ENCODE measurements at regions not wholly inside any gene's neighbourhood (a gene's known extent, or its start where the extent isn't known, plus 50 kb on each side); places are given as distances from the start of the nearest gene placed in this dataset.

DNA sequence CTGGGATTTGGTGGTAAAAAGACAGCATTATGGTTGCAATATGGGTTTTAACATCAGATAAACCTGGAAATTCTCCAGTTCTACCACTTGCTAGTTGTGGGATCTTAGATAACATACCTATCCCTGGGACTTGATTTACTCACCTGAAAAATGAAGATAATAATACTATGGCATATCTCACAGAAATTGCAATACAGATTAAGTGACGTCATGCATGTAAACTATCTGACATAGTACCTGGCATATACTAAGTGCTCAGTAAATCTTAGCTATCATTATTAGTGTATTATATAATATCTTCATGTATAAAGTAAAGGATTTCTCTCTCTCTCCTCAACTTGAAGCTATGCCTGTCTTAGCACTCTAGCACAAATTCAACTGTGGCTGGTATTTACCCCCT is 192.5 kb downstream of the PCDH19 start:
- Mint-ChIP-seq H3K27me3 (peaks cover 0 to 18% of the 10 kb centered on the region in 2 donors), H3K36me3 (no peaks in the 10 kb centered on the region), H3K27ac (no peak overlapping the region), H3K9me3 (no peaks in the 10 kb centered on the region), H3K4me1 (no peaks in the 10 kb centered on the region), H3K4me3 (no peak overlapping the region)
- POLR2A ChIA-PET = no interaction called here
- Histone ChIP-seq H3K9me3 (no peaks in the 10 kb centered on the region), H3K27ac (ENCODE audit: low read length) (no peak overlapping the region), H3K36me3 (ENCODE audit: control insufficient read depth in 2 of 2, extremely low read depth in 1 of 2, insufficient read depth in 1 of 2, low read length in 1 of 2) (no peaks in the 10 kb centered on the region), H3K4me1 (ENCODE audit: control insufficient read depth in 1 of 2, extremely low read depth in 1 of 2, insufficient read depth in 2 of 2, low read length in 2 of 2) (no peaks in the 10 kb centered on the region), H3K4me3 (ENCODE audit: control insufficient read depth in 1 of 2, extremely low read depth in 1 of 2, low read length in 1 of 2) (no peak overlapping the region), H3K27me3 (replicated peaks in 1 of 2; ENCODE audit: control insufficient read depth in 2 of 2, extremely low read depth in 1 of 2, insufficient read depth in 2 of 2, low read length in 1 of 2) (no peaks in the 10 kb centered on the region)
- CTCF ChIA-PET = interaction anchor here in 1 of 2 donors (0.6 kb wide), 1 partner anchor 1565 kb away, joined by 5 read pairs; no protein-coding TSS in a partner anchor
- DNase-seq (no peak), ATAC-seq (replicated peaks in 1 of 4) (no peak)
- no CpG with 5 or more reads among the region's 1 CpG for WGBS (ENCODE audit: insufficient coverage)

DNA sequence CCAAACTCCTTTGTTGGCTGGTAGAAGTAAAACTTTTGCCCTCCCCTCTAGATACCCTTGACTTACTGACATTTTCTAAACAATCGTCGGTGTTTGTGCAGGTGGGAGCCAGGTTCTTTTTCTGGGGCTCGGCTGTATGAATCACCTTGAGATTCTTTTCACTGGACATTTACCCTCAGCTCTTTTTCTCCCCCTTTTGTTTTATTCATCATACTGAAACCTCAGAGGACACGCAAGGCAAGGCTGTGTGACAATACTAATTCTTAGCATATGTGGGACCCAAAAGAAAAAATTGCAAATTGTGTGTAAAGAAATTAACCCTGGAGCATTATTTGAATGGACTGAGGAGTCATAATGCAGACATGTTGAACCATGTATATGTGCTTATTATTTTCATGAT is 194.0 kb downstream of the PCDH19 start:
- H3K4me3 Mint-ChIP-seq = no peak overlapping the region
- peaks cover 0 to 10% (median 0%) of the 10 kb centered on the region in 3 donors for H3K9me3 Mint-ChIP-seq
- no peak overlapping the region for H3K27ac Mint-ChIP-seq
- WGBS (ENCODE audit: insufficient coverage) = no CpG with 5 or more reads among the region's 4 CpGs
- Histone ChIP-seq H3K4me1 (ENCODE audit: control insufficient read depth in 1 of 2, extremely low read depth in 1 of 2, insufficient read depth in 2 of 2, low read length in 2 of 2) (no peaks in the 10 kb centered on the region), H3K36me3 (ENCODE audit: control insufficient read depth in 2 of 2, extremely low read depth in 1 of 2, insufficient read depth in 1 of 2, low read length in 1 of 2) (no peaks in the 10 kb centered on the region), H3K27me3 (replicated peaks in 1 of 2; ENCODE audit: control insufficient read depth in 2 of 2, extremely low read depth in 1 of 2, insufficient read depth in 2 of 2, low read length in 1 of 2) (no peaks in the 10 kb centered on the region), H3K4me3 (ENCODE audit: control insufficient read depth in 1 of 2, extremely low read depth in 1 of 2, low read length in 1 of 2) (no peak overlapping the region), H3K27ac (ENCODE audit: low read length) (no peak overlapping the region), H3K9me3 (no peaks in the 10 kb centered on the region)
- no peak for DNase-seq
- no peaks in the 10 kb centered on the region for H3K4me1 Mint-ChIP-seq
- ChIA-PET CTCF (no interaction called here), POLR2A (no interaction called here)
- no peaks in the 10 kb centered on the region for H3K36me3 Mint-ChIP-seq
- peaks cover 0 to 22% of the 10 kb centered on the region in 2 donors for H3K27me3 Mint-ChIP-seq
- ATAC-seq (replicated peaks in 1 of 4) = no peak

DNA sequence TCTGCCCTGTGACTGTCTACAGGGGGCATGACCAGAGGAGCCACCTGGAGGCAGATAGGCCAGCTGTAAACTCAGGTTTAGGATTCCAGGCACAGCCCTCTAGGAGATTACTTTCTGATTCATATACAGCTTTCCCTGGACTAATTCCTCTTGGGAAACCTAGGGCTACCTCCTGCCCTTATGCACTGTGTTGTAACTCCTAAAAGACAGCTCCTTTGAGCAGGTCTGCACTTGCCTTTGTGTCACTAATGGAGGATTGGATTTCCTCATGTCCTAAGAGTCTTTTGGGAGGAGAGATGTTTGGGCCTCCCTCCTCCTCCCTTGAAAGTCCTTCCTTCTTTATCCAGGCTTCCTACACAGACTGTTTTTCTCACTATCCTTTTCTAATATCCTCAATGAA is 202.0 kb downstream of the PCDH19 start:
- Histone ChIP-seq H3K9me3 (no peaks in the 10 kb centered on the region), H3K27ac (ENCODE audit: low read length) (no peak overlapping the region), H3K36me3 (ENCODE audit: control insufficient read depth in 2 of 2, extremely low read depth in 1 of 2, insufficient read depth in 1 of 2, low read length in 1 of 2) (no peaks in the 10 kb centered on the region), H3K27me3 (replicated peaks in 1 of 2; ENCODE audit: control insufficient read depth in 2 of 2, extremely low read depth in 1 of 2, insufficient read depth in 2 of 2, low read length in 1 of 2) (no peaks in the 10 kb centered on the region), H3K4me1 (ENCODE audit: control insufficient read depth in 1 of 2, extremely low read depth in 1 of 2, insufficient read depth in 2 of 2, low read length in 2 of 2) (no peaks in the 10 kb centered on the region), H3K4me3 (ENCODE audit: control insufficient read depth in 1 of 2, extremely low read depth in 1 of 2, low read length in 1 of 2) (no peak overlapping the region)
- DNase-seq (no peak), ATAC-seq (replicated peaks in 1 of 4) (no peak)
- no peaks in the 10 kb centered on the region for H3K36me3 Mint-ChIP-seq
- peaks cover 0 to 13% of the 10 kb centered on the region in 2 donors for H3K27me3 Mint-ChIP-seq
- peaks cover 0 to 17% (median 0%) of the 10 kb centered on the region in 3 donors for H3K9me3 Mint-ChIP-seq
- ChIA-PET CTCF (no interaction called here), POLR2A (interaction anchor here in 1 of 2 donors (1.0 kb wide), 1 partner anchor 15 kb away, joined by 3 read pairs; no protein-coding TSS in a partner anchor)
- no peak overlapping the region for H3K4me3 Mint-ChIP-seq
- no peaks in the 10 kb centered on the region for H3K4me1 Mint-ChIP-seq
- H3K27ac Mint-ChIP-seq = no peak overlapping the region

DNA sequence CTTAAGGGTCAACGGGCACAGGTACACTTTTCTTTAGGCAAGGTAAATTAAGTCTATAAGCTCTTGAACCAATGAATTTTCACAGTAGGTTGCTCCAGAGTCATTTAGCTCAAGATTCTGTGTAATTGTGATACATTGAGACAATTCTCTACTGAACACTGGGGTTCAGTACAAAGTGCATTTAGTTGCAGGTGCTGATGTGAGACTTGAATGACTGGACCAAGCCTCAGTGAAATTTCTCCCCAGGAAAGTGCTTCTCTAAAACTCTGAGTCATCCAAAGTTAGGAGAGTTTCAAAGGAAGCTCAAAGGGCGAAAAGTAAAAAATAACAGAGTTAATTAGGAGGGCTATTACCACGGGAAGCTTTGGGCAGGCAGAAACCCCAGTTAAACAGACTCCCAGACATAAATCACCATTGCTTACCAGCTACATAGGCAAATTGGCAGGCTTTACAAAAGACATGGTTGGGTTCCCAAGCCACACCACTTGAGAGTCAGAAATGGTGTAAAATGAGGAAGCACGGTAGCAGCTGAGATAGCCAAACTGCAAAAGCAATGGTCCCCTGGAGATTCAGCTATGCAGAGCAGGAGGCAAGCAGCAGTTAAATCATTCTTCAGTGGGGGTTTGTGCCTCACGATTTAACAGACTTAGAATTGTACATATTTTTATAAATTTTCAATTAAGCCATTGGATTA is 202.6 kb downstream of the PCDH19 start:
- Mint-ChIP-seq H3K36me3 (no peaks in the 10 kb centered on the region), H3K4me1 (no peaks in the 10 kb centered on the region), H3K9me3 (peaks cover 0 to 17% (median 0%) of the 10 kb centered on the region in 3 donors), H3K4me3 (no peak overlapping the region), H3K27ac (no peak overlapping the region), H3K27me3 (peaks cover 0 to 13% of the 10 kb centered on the region in 2 donors)
- ATAC-seq (replicated peaks in 1 of 4) = no peak
- no CpG with 5 or more reads among the region's 5 CpGs for WGBS (ENCODE audit: insufficient coverage)
- H3K4me1 ChIP-seq (ENCODE audit: control insufficient read depth in 1 of 2, extremely low read depth in 1 of 2, insufficient read depth in 2 of 2, low read length in 2 of 2) = no peaks in the 10 kb centered on the region
- H3K36me3 ChIP-seq (ENCODE audit: control insufficient read depth in 2 of 2, extremely low read depth in 1 of 2, insufficient read depth in 1 of 2, low read length in 1 of 2) = no peaks in the 10 kb centered on the region
- no peak overlapping the region for H3K4me3 ChIP-seq (ENCODE audit: control insufficient read depth in 1 of 2, extremely low read depth in 1 of 2, low read length in 1 of 2)
- no peaks in the 10 kb centered on the region for H3K27me3 ChIP-seq (replicated peaks in 1 of 2; ENCODE audit: control insufficient read depth in 2 of 2, extremely low read depth in 1 of 2, insufficient read depth in 2 of 2, low read length in 1 of 2)
- no peak for DNase-seq
- POLR2A ChIA-PET = interaction anchor here in 1 of 2 donors (1.0 kb wide), 1 partner anchor 14 kb away, joined by 3 read pairs; no protein-coding TSS in a partner anchor
- CTCF ChIA-PET = no interaction called here
- no peak overlapping the region for H3K27ac ChIP-seq (ENCODE audit: low read length)
- H3K9me3 ChIP-seq = no peaks in the 10 kb centered on the region

DNA sequence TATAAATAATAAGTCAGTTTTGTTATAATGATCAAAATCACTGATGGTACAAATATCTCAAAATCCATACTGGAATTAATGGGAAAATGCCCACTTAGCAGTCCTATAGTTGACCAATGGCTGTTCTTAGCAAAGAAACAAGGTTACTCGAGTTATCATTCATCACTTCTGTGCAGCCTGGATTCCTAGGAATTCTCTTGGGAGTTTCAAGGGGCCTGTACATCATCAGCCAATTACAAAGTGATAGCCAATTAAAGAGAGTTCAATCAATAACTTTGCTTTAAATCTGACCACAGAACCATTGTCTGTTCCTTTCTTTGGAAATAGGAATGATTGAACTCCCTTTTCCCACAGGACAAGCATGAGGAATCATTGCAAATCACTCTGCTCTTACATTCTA is 205.5 kb downstream of the PCDH19 start:
- no peak for DNase-seq
- no peak overlapping the region for H3K4me3 ChIP-seq (ENCODE audit: control insufficient read depth in 1 of 2, extremely low read depth in 1 of 2, low read length in 1 of 2)

DNA sequence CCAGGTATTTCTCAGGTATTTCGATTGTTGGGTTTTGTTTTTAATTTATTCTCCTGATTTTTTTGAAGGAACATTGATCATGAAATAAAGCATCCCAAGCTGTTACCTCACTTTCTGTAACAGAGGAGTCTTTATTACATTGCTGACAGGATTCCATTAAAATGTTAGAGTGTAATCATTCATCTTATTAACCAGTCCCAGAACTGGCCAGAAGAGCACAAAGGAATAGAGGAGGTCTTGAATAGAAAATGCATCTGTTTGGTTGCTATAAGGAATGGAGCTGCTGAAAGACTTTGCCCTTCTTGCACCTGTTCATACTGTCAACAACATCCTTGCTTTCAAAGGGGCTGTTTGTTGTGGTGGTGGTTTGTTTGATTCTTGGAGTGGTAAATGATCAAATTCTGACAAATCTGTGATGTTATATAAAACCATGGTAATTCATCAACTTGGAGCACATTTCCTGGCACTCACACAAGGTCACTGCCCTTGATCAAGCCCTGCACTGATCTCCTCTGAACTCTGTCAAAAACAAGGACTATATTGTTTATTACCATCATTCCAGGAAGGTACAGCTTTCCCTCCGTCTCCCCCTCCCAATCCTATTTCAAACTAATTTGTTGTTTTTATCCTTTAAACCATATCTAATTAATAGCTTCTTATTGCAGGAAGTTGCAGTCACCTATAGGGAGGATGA is 215.8 kb downstream of the PCDH19 start:
- no peaks in the 10 kb centered on the region for H3K9me3 Mint-ChIP-seq
- no peaks in the 10 kb centered on the region for H3K4me1 Mint-ChIP-seq
- peaks cover 0 to 7% of the 10 kb centered on the region in 2 donors for H3K27me3 Mint-ChIP-seq
- H3K4me3 ChIP-seq (ENCODE audit: control insufficient read depth in 1 of 2, extremely low read depth in 1 of 2, low read length in 1 of 2) = no peak overlapping the region
- no CpG with 5 or more reads among the region's 2 CpGs for WGBS (ENCODE audit: insufficient coverage)
- ATAC-seq (replicated peaks in 1 of 4) (no peak), DNase-seq (no peak)
- ChIA-PET POLR2A (no interaction called here), CTCF (no interaction called here)
- no peak overlapping the region for H3K27ac Mint-ChIP-seq
- no peaks in the 10 kb centered on the region for H3K27me3 ChIP-seq (replicated peaks in 1 of 2; ENCODE audit: control insufficient read depth in 2 of 2, extremely low read depth in 1 of 2, insufficient read depth in 2 of 2, low read length in 1 of 2)
- H3K27ac ChIP-seq (ENCODE audit: low read length) = no peak overlapping the region
- H3K36me3 Mint-ChIP-seq = no peaks in the 10 kb centered on the region
- H3K4me3 Mint-ChIP-seq = no peak overlapping the region
- H3K4me1 ChIP-seq (ENCODE audit: control insufficient read depth in 1 of 2, extremely low read depth in 1 of 2, insufficient read depth in 2 of 2, low read length in 2 of 2) = no peaks in the 10 kb centered on the region
- H3K36me3 ChIP-seq (ENCODE audit: control insufficient read depth in 2 of 2, extremely low read depth in 1 of 2, insufficient read depth in 1 of 2, low read length in 1 of 2) = no peaks in the 10 kb centered on the region
- H3K9me3 ChIP-seq = no peaks in the 10 kb centered on the region

More for the DNA sequence above, 205.5 kb downstream of the PCDH19 start:
- Histone ChIP-seq H3K27me3 (replicated peaks in 1 of 2; ENCODE audit: control insufficient read depth in 2 of 2, extremely low read depth in 1 of 2, insufficient read depth in 2 of 2, low read length in 1 of 2) (no peaks in the 10 kb centered on the region), H3K36me3 (ENCODE audit: control insufficient read depth in 2 of 2, extremely low read depth in 1 of 2, insufficient read depth in 1 of 2, low read length in 1 of 2) (no peaks in the 10 kb centered on the region), H3K4me1 (ENCODE audit: control insufficient read depth in 1 of 2, extremely low read depth in 1 of 2, insufficient read depth in 2 of 2, low read length in 2 of 2) (no peaks in the 10 kb centered on the region), H3K9me3 (no peaks in the 10 kb centered on the region), H3K27ac (ENCODE audit: low read length) (no peak overlapping the region)
- Mint-ChIP-seq H3K4me3 (no peak overlapping the region), H3K4me1 (no peaks in the 10 kb centered on the region), H3K27ac (no peak overlapping the region), H3K27me3 (peaks cover 0 to 4% of the 10 kb centered on the region in 2 donors), H3K9me3 (peaks cover 0 to 7% (median 0%) of the 10 kb centered on the region in 3 donors), H3K36me3 (no peaks in the 10 kb centered on the region)
- CTCF ChIA-PET = no interaction called here
- ATAC-seq (replicated peaks in 1 of 4) = no peak
- POLR2A ChIA-PET = interaction anchor here in 1 of 2 donors (0.6 kb wide), 1 partner anchor 689 kb away, joined by 3 read pairs; no protein-coding TSS in a partner anchor
- 17% methylated on average over 1 of the region's 1 CpG for WGBS (ENCODE audit: insufficient coverage)

Measured in T-cell (primary cell).